Adrenal gland (tissue), 9 donors: ENCODE measurements at regions not wholly inside any gene's neighbourhood (a gene's known extent, or its start where the extent isn't known, plus 50 kb on each side); places are given as distances from the start of the nearest gene placed in this dataset.

ENCODE experiments used
- DNase-seq, 7 donors: peaks; one replicate each; pipeline ENCODE4 v3.0.0-alpha.2; 2019 to 2020
- H3K27ac ChIP-seq, 5 donors: fragments of 200-600 bp; sonication (generic) in 4 of 5; 1 replicate in 3 of 5; 2 replicates in 2 of 5; pipeline versions ENCODE4 v1.5.1 to v1.8.0; 2016 to 2020; ENCODE audit warnings: mild to moderate bottlenecking in 1 of 5
- H3K27me3 ChIP-seq: fragments of 200-600 bp; 2 replicates; pipeline ENCODE4 v1.8.0; 2021
- H3K36me3 ChIP-seq, 2 donors: fragments of 200-600 bp; replicated peaks in 1 of 2; 1 replicate in 1 of 2; 2 replicates in 1 of 2; pipeline versions ENCODE4 v1.5.1 to v1.8.0; 2018 to 2022
- H3K4me1 ChIP-seq, 2 donors: fragments of 200-600 bp; replicated peaks in 1 of 2; 1 replicate in 1 of 2; 2 replicates in 1 of 2; pipeline versions ENCODE4 v1.5.1 to v1.8.0; 2018 to 2021
- H3K4me3 ChIP-seq, 4 donors: fragments of 200-600 bp; sonication (generic) in 3 of 4; one replicate each; pipeline ENCODE4 v1.5.1; 2016 to 2018
- H3K9me3 ChIP-seq, 3 donors: fragments of 200-600 bp; sonication (generic) in 1 of 3; replicated peaks in 1 of 3; 1 replicate in 2 of 3; 2 replicates in 1 of 3; pipeline versions ENCODE4 v1.5.1 to v1.8.0; 2016 to 2021
- CTCF ChIP-seq, 6 experiments: fragments of 450-650 bp in 4 of 6; fragments of 200-600 bp in 2 of 6; sonication (generic) in 1 of 6; IDR thresholded peaks; 1 replicate in 5 of 6; 2 replicates in 1 of 6; pipeline versions ENCODE4 v1.5.1 to v1.8.0; 2016 to 2021; ENCODE audit warnings: antibody characterized with exemption in 6 of 6, mild to moderate bottlenecking in 2 of 6, moderate library complexity in 1 of 6
- POLR2A ChIP-seq, 2 donors: fragments of 450-650 bp; IDR thresholded peaks; one replicate each; pipeline ENCODE4 v1.6.1; 2017; ENCODE audit warnings: antibody characterized with exemption in 2 of 2, mild to moderate bottlenecking in 2 of 2, moderate library complexity in 1 of 2
- WGBS, 4 donors: extraction: QIAGEN DNeasy Blood & Tissue Kit in 2 of 4; methylation state at CpG; one replicate each; pipeline versions ENCODE4 v1.1.5 to v1.1.7; 2013 to 2017; 5-methylcytosine and 5-hydroxymethylcytosine counted together
- intact Hi-C, 2 donors: fragments of 100-400 bp; cut with DNase I; formaldehyde crosslinking; loops; one replicate each; pipeline versions ENCODE4 v1.14.1 to v1.15.0; 2022 to 2023
- donor health status: healthy with polysubstance abuse.
- donor health status: Bipolar disorder and iron deficiency.
- donor health status: DM: yes; HTN: yes; CAD: no.
- donor health status: DM: no; HTN: no; CAD: no.
- donor health status: DM: no; HTN: no; CAD: no.

- Histone ChIP-seq H3K36me3 (no peaks in the 10 kb centered on the region), H3K27me3 (no peaks in the 10 kb centered on the region), H3K4me1 (peaks cover 0 to 20% of the 10 kb centered on the region in 2 donors), H3K4me3 (no peak overlapping the region), H3K27ac (no peak overlapping the region), H3K9me3 (no peaks in the 10 kb centered on the region)
- TF ChIP-seq CTCF (IDR thresholded peaks at IDR 0.05) (no peak), POLR2A (IDR thresholded peaks at IDR 0.05) (no peak)
- no peak for DNase-seq
- WGBS, 4 donors, result 66 to 83% (median 82%) methylated on average over 2 of the region's 2 CpGs
- intact Hi-C loops, result no loop called here
Measured at GRCh38 chr2:100755441-100755840, 64.5 kb upstream of the NPAS2 start.

- no peak for DNase-seq
- TF ChIP-seq POLR2A (IDR thresholded peaks at IDR 0.05), result no peak
- TF ChIP-seq CTCF (IDR thresholded peaks at IDR 0.05), result no peak
- Histone ChIP-seq H3K9me3 (no peaks in the 10 kb centered on the region), H3K27ac (no peak overlapping the region), H3K27me3 (no peaks in the 10 kb centered on the region), H3K36me3 (no peaks in the 10 kb centered on the region), H3K4me3 (no peak overlapping the region), H3K4me1 (peaks cover 0 to 20% of the 10 kb centered on the region in 2 donors)
- intact Hi-C loops, result no loop called here
- 36 to 60% (median 46%) methylated on average over 1 of the region's 1 CpG for WGBS, 4 donors
Measured at GRCh38 chr2:100756704-100757103, 63.2 kb upstream of the NPAS2 start.

GRCh38 chr2:100757621-100758394 lies 62.1 kb upstream of the NPAS2 start:
- Histone ChIP-seq H3K27ac (peak overlapping the region in 2 of 5 donors; percentile 47 to 56), H3K36me3 (no peaks in the 10 kb centered on the region), H3K4me3 (no peak overlapping the region), H3K4me1 (peaks cover 0 to 11% of the 10 kb centered on the region in 2 donors), H3K27me3 (no peaks in the 10 kb centered on the region), H3K9me3 (no peaks in the 10 kb centered on the region)
- TF ChIP-seq CTCF (IDR thresholded peaks at IDR 0.05) (no peak), POLR2A (IDR thresholded peaks at IDR 0.05) (no peak)
- WGBS, 4 donors, result 66 to 74% (median 68%) methylated on average over 6 of the region's 6 CpGs
- intact Hi-C loops, result no loop called here
- peak in 4 of 7 donors; percentile 27 to 58 (median 42) for DNase-seq

GRCh38 chr2:100759901-100760300 lies 60.0 kb upstream of the NPAS2 start:
- 88 to 94% (median 92%) methylated on average over 4 of the region's 4 CpGs for WGBS, 4 donors
- Histone ChIP-seq H3K36me3 (no peaks in the 10 kb centered on the region), H3K27ac (no peak overlapping the region), H3K4me3 (no peak overlapping the region), H3K4me1 (peaks cover 0 to 8% of the 10 kb centered on the region in 2 donors), H3K27me3 (no peaks in the 10 kb centered on the region), H3K9me3 (no peaks in the 10 kb centered on the region)
- no peak for DNase-seq
- TF ChIP-seq POLR2A (IDR thresholded peaks at IDR 0.05), result no peak
- TF ChIP-seq CTCF (IDR thresholded peaks at IDR 0.05), result no peak
- intact Hi-C loops, result no loop called here
